Right lobe of liver (tissue), 6 donors: ENCODE measurements at regions not wholly inside any gene's neighbourhood (a gene's known extent, or its start where the extent isn't known, plus 50 kb on each side); places are given as distances from the start of the nearest gene placed in this dataset.

ENCODE experiments used
- ATAC-seq, 4 donors: fragments of 200-7000 bp; cut with Tn5 transposase; one replicate each; pipeline ENCODE4 v1.9.1; 2020; ENCODE audit warnings: mild to moderate bottlenecking in 4 of 4, moderate library complexity in 4 of 4
- DNase-seq, 3 donors: peaks; one replicate each; pipeline ENCODE4 v3.0.0-alpha.2; 2020
- H3K27ac ChIP-seq, 3 donors: fragments of 200-600 bp; one replicate each; pipeline ENCODE4 v1.8.0; 2022
- H3K27me3 ChIP-seq, 2 donors: fragments of 200-600 bp; one replicate each; pipeline ENCODE4 v1.8.0; 2022
- H3K36me3 ChIP-seq, 4 donors: fragments of 200-600 bp; sonication (generic) in 1 of 4; one replicate each; pipeline versions ENCODE4 v1.5.1 to v1.8.0; 2017 to 2022; ENCODE audit warnings: control low read depth in 1 of 4
- H3K4me1 ChIP-seq, 4 donors: fragments of 200-600 bp; sonication (generic) in 1 of 4; one replicate each; pipeline versions ENCODE4 v1.5.1 to v1.8.0; 2017 to 2022; ENCODE audit warnings: control low read depth in 1 of 4
- H3K4me3 ChIP-seq, 3 donors: fragments of 200-600 bp; one replicate each; pipeline ENCODE4 v1.8.0; 2022
- H3K9me3 ChIP-seq, 4 donors: fragments of 200-600 bp; sonication (generic) in 1 of 4; one replicate each; pipeline versions ENCODE4 v1.5.1 to v1.8.0; 2017 to 2022; ENCODE audit warnings: control low read depth in 1 of 4
- CTCF ChIP-seq, 4 donors: fragments of 200-600 bp in 3 of 4; fragments of 450-650 bp in 1 of 4; IDR thresholded peaks; one replicate each; pipeline versions ENCODE4 v1.5.1 to v1.8.0; 2016 to 2022; ENCODE audit warnings: antibody characterized with exemption in 4 of 4, mild to moderate bottlenecking in 2 of 4
- POLR2A ChIP-seq: fragments of 450-650 bp; IDR thresholded peaks from one replicate; pipeline ENCODE4 v1.6.1; 2017; ENCODE audit warnings: antibody characterized with exemption, mild to moderate bottlenecking
- WGBS: methylation state at CpG from one replicate; pipeline ENCODE4 v1.1.6; 2018; ENCODE audit warnings: low coverage, low lambda C conversion rate; ENCODE audit not compliant: insufficient coverage; ENCODE audit errors: missing lambda C conversion rate; 5-methylcytosine and 5-hydroxymethylcytosine counted together
- intact Hi-C, 2 donors: fragments of 100-400 bp; cut with DNase I; formaldehyde crosslinking; loops; one replicate each; pipeline versions ENCODE4 v1.11.2 to v1.14.1; 2022
- donor health status: DM: no; HTN: yes; CAD: no.
- donor health status: DM: no; HTN: no; CAD: no.
- donor health status: DM: no; HTN: no; CAD: no.
- donor health status: DM: no; HTN: yes; CAD: no.
- donor health status: DM: no; HTN: yes; CAD: no.

- Histone ChIP-seq H3K36me3 (no peaks in the 10 kb centered on the region), H3K4me3 (no peak overlapping the region), H3K27ac (no peak overlapping the region), H3K9me3 (no peaks in the 10 kb centered on the region), H3K27me3 (no peaks in the 10 kb centered on the region), H3K4me1 (peaks cover 0 to 7% (median 4%) of the 10 kb centered on the region in 4 donors)
- 86% methylated on average over 4 of the region's 4 CpGs for WGBS
- intact Hi-C loops: no loop called here
- ATAC-seq: no peak
- no peak for DNase-seq
- no peak for TF ChIP-seq CTCF (IDR thresholded peaks at IDR 0.05)
- no peak for TF ChIP-seq POLR2A
Measured at GRCh38 chr4:128551280-128551679, 258.2 kb upstream of the JADE1 start.

GRCh38 chr4:128550060-128550459 is 259.4 kb upstream of the JADE1 start:
- Histone ChIP-seq H3K36me3 (no peaks in the 10 kb centered on the region), H3K27ac (no peak overlapping the region), H3K4me3 (no peak overlapping the region), H3K27me3 (no peaks in the 10 kb centered on the region), H3K4me1 (peaks cover 0 to 7% (median 4%) of the 10 kb centered on the region in 4 donors), H3K9me3 (no peaks in the 10 kb centered on the region)
- intact Hi-C loops: no loop called here
- ATAC-seq (no peak), DNase-seq (no peak)
- WGBS: 96% methylated on average over 5 of the region's 5 CpGs
- TF ChIP-seq POLR2A (no peak), CTCF (IDR thresholded peaks at IDR 0.05) (no peak)

- H3K27me3 ChIP-seq: no peaks in the 10 kb centered on the region
- H3K27ac ChIP-seq: no peak overlapping the region
- H3K36me3 ChIP-seq: no peaks in the 10 kb centered on the region
- intact Hi-C loops: no loop called here
- 91% methylated on average over 1 of the region's 1 CpG for WGBS
- H3K4me3 ChIP-seq: no peak overlapping the region
- H3K9me3 ChIP-seq: no peaks in the 10 kb centered on the region
- DNase-seq (no peak), ATAC-seq (no peak)
- no peak for TF ChIP-seq CTCF (IDR thresholded peaks at IDR 0.05)
- no peak for TF ChIP-seq POLR2A
- peaks cover 0 to 7% (median 4%) of the 10 kb centered on the region in 4 donors for H3K4me1 ChIP-seq
Measured at GRCh38 chr4:128549636-128550035, 259.9 kb upstream of the JADE1 start.

- H3K27ac ChIP-seq: no peak overlapping the region
- intact Hi-C loops: no loop called here
- TF ChIP-seq CTCF (IDR thresholded peaks at IDR 0.05) (no peak), POLR2A (no peak)
- WGBS: 81% methylated on average over 1 of the region's 1 CpG
- H3K36me3 ChIP-seq: no peaks in the 10 kb centered on the region
- H3K4me1 ChIP-seq: no peaks in the 10 kb centered on the region
- H3K9me3 ChIP-seq: no peaks in the 10 kb centered on the region
- no peak overlapping the region for H3K4me3 ChIP-seq
- no peak for ATAC-seq
- no peak for DNase-seq
- no peaks in the 10 kb centered on the region for H3K27me3 ChIP-seq
Measured at GRCh38 chr4:128548381-128548780, 260.8 kb upstream of the PGRMC2 start.

GRCh38 chr4:128544272-128544671 is 256.7 kb upstream of the PGRMC2 start:
- ATAC-seq: no peak
- H3K27ac ChIP-seq: no peak overlapping the region
- H3K4me3 ChIP-seq: no peak overlapping the region
- no peaks in the 10 kb centered on the region for H3K27me3 ChIP-seq
- no peak for DNase-seq
- intact Hi-C loops: no loop called here
- no peak for TF ChIP-seq POLR2A
- TF ChIP-seq CTCF (IDR thresholded peaks at IDR 0.05): no peak
- no peaks in the 10 kb centered on the region for H3K36me3 ChIP-seq
- no peaks in the 10 kb centered on the region for H3K4me1 ChIP-seq
- WGBS: 62% methylated on average over 5 of the region's 5 CpGs
- H3K9me3 ChIP-seq: no peaks in the 10 kb centered on the region
